SK-MEL-5 (cell line): ENCODE measurements at regions not wholly inside any gene's neighbourhood (a gene's known extent, or its start where the extent isn't known, plus 50 kb on each side); places are given as distances from the start of the nearest gene placed in this dataset.

Source experiments
- DNase-seq: peaks from one replicate; pipeline ENCODE4 v3.0.0-alpha.2; 2016; ENCODE audit warnings: low read depth, low spot score
- in situ Hi-C: cut with HindIII; loops from 2 replicates; pipeline ENCODE4 v1.10.0; 2016; ENCODE audit warnings: low sequenced_read_pairs, high pct_unique_total_duplicates, low pct_unique_long_range_greater_than_20kb

DNA sequence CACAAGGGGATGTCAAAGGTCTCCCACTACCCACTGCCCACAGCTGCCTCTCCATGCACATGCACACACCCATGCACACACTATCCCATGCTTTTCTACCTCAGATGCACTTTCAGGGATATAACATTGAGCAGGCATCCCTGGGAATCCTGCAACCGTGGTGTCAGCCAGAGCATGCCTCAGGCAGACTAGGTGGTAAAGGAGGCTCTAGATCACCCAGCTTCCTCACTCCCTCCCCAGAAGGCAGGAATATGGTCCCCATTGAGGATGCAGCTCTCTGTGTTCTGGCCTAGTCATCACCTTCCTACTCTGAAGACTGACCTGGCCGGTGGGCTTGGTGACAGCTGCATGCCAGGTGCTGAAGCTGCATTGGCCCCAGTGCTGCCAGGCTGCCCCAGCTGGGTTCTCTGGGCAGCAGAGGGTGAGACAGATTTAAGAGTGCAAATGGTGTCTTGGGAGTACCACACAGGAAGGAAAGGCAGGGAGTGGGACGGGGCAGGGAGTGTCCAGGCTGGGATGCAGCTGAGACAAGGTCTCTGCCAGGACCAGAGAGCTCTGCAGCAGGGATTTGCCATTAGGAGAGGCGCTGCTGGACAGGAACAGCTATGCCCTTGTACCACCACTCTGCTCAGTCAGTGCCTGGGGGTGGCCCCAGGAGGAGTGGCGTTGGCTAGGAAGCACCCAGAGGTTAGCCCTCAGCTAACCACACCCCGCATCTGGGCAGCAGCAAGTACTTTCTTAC, 53.4 kb upstream of the GDF10 start:
- in situ Hi-C loops = no loop called here
- no peak for DNase-seq

DNA sequence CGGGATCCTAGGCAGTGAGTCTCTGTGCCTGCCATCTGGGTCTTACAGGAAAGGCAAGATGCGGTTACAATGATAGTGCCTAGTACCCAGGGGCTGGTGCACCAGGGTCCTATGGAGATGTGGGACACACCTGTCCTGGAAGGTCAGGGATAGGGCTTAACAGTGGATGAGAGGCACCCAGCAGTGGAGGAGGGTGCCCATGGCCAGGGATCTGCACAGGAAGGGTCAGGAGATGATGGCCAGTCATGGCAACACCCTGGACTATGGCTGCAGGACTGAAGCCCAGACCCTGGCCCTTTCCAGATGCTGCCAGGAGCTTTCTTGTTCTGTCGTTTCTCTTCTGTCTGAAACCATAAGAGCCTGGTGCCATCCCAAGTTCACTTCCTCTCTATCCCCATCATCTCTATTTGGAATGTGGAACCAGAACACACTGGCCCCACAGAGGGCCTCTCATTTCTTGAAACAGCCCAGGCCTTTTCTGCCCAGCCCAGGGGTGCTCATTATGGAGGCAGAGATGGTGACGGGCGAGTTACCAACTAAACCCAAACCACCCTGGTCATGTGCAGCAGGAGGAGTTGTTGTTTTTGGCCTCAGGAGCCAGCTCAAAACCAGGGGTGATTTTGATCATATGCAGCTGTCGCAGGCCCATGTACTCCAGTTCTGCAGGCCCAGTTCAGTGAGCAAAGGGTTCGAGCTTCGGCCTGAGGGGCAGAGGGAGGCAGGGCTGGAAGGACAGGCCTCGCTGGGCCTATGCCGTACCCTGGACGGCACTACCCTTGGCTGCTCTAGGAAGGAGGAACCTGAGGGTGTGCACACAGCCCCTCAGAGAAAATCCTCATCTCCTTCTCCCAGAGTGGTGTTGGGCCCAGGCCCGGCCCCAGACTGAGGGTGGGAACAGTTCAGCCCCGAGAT, 52.6 kb upstream of the GDF10 start:
- no peak for DNase-seq
- in situ Hi-C loops = no loop called here

DNA sequence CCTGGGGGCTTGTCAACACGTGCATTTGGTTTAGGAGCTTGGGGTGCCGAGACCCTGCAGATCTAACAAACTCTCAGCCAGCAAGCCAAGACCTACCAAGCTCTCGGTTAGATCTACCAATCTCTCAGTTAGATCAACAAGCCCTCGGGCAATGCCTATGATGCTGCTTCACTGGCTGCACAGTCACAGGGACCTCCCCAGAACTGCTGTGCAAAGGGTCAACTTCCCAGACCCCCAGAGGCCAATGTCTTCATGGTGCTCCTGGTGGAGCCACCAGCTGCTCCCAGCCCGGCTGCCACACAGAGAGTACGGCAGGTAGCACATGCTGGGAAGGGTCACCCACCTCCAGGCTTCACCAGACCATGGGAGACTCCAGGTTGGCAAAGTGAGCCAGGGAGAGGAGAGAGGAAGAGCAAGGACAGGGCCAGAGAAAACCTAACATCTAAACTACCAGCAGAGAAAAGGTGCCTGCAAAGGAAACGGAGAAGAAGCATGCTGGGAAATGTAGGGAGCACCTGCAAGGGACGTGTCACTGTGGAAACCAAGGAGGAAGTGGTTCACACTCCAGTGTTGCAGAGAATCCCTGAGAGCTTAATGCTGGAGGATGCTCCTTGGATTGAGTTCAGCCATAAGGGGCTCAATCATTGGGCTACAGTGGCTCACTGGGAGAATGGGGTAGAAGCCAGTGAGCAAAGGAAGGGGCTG, 51.5 kb upstream of the GDF10 start:
- no peak for DNase-seq
- in situ Hi-C loops = no loop called here

DNA sequence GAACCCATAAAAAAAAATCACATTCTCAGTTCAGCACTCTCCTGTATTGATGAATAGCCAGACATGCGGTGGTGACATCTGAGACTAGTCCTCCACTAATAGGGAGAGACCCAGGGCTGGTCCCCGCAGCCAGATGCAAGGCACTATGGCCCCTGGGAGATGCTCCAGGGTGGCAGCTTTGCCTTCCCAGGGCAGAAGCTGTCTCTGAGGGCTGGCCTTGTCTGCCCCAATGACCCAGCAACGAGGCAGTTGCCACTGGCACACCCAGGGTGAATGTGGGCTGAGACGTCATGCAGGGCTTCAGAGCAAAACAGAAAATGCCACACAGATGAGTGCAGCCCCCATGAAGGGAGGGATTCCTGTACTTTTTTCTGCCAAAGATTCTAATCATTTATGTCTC, 50.1 kb upstream of the GDF10 start:
- in situ Hi-C loops = no loop called here
- DNase-seq = no peak
